HTR-8/SVneo (cell line): ENCODE measurements at regions not wholly inside any gene's neighbourhood (a gene's known extent, or its start where the extent isn't known, plus 50 kb on each side); places are given as distances from the start of the nearest gene placed in this dataset.

Source experiments
- DNase-seq: peaks from one replicate; pipeline ENCODE4 v3.0.0; 2011; ENCODE audit warnings: low spot score, mixed read lengths; ENCODE audit not compliant: insufficient read length
- FAIRE-seq: peaks from 2 replicates; lab custom pipeline; 2011; peaks lifted over from hg19 to GRCh38; lab: Jason Lieb, UNC

GRCh38 chr5:9876451-9876850 is 246.3 kb upstream of the TAS2R1 start:
- no peak for FAIRE-seq
- DNase-seq, result no peak

- no peak for FAIRE-seq
- DNase-seq, result peak; percentile 66
These were observed 239.6 kb upstream of the TAS2R1 start for GRCh38 chr5:9869616-9870288.

- no peak for DNase-seq
- no peak for FAIRE-seq
These were observed 235.4 kb upstream of the TAS2R1 start for GRCh38 chr5:9865574-9865973.

GRCh38 chr5:9864791-9865190 is 234.6 kb upstream of the TAS2R1 start:
- no peak for DNase-seq
- FAIRE-seq, result no peak

GRCh38 chr5:9863486-9863885 is 233.3 kb upstream of the TAS2R1 start:
- no peak for FAIRE-seq
- DNase-seq, result no peak

DNA sequence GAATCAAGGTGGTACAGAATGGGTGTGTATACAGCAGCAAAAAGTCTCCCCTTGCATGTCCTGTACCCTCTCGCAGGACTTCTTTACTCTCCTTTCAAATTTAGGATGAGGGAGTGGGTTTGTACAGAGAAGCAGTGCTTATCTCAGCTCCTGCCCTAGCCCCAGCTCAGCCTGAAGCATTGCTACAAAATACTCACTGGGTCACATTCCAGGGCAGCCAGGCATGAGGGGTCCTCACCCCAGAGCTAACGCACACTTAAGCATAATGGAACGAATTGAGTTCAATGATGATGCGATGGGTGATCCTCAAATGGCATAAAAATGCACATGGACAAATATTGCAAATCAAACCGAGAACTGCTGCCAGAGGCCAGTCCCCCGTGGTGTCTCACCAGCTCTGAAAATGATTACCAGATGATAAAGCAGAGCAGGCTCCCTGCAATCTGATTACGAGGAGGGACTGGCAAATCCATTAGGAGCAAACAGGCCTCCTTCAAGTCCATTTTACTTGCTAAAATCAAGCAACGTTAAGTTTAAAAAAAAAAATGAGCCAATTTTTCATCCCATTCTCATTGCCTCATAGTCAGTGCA is 231.6 kb upstream of the TAS2R1 start:
- FAIRE-seq (peak; percentile 82), DNase-seq (no peak)

- DNase-seq (no peak), FAIRE-seq (no peak)
These were observed 229.7 kb upstream of the TAS2R1 start for GRCh38 chr5:9859808-9860207.

DNA sequence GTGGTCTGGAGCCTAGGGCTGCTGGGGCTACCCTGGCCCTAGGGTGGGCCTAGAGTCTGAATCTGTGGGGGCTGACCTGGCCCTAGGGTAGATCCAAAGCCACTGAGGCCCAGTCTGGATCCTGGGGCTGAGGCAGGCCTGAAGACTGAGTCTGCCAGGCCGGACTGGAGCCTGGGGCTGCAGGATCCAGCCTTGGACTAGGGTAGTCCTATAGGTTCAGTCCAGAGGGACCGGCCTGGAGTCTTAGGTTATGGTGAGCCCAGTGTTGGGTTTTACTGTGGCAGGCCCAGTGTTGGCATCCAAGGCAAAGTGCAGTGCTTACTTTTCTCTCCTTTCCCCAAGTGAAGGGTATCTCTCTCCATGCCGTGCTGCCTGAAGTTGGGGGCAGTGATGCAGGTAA is 227.9 kb upstream of the TAS2R1 start:
- FAIRE-seq, result no peak
- DNase-seq, result no peak

GRCh38 chr5:9853309-9853708 is 223.2 kb upstream of the TAS2R1 start:
- FAIRE-seq (no peak), DNase-seq (no peak)

DNA sequence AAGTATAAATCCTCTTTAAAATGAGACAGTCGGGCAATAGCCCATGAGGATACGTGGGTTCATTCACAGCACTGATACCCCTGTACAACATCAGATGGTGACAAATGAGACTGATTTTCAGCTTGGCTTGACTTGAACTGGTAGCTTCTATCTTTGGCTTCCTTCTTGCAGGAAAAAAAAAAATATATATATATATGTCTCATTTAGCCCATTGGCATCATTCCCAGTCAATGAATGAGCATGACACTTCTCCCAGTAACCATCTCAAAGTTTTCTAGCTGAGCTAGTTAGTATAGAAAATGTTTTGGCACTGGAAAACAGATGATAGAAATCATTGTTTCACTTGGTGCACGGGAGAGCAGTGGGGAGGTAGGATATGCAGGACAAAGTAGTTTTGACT is 222.5 kb upstream of the TAS2R1 start:
- DNase-seq (no peak), FAIRE-seq (no peak)

DNA sequence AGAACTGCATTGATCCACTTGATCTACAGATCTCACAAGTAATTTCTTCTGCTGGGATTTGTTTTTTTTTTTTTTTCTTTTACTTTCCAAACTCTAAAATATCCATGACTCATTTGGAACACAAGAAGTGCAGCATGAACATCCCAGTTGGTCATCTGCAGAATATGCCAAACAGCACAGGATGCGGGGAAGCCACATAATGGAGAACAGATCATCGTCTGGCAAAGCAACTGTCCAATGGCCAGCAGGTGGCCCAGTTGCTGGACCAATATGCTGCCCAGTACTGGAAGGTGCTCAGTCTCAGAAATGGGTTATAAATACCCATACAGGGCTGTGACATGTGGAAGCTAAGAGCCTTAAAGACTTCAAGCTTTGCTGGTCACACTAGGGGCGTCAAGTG is 221.3 kb upstream of the TAS2R1 start:
- DNase-seq (peak; percentile 68), FAIRE-seq (no peak)

GRCh38 chr5:9850456-9850855 is 220.3 kb upstream of the TAS2R1 start:
- FAIRE-seq (no peak), DNase-seq (no peak)

- FAIRE-seq (peak; percentile 58), DNase-seq (no peak)
These were observed 217.5 kb upstream of the TAS2R1 start for GRCh38 chr5:9847631-9848030.

DNA sequence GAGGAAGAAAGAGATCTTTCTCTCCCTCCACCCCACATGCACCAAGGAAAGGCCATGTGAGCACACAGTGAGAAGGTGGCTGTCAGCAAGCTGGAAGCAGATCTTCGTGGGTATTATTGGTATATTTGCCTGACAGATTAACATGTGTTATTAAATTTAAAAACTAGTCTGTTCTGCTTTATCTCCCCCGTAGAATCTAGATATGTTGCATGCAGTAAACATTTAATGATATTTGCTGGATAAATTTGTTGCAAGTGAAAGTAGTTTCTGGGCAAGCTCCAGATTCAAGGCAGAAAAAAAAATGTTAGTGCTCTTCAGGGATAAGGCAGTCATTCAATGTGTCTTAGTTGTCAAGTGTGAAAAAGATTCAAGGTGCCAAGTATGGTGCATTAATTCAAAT is 215.0 kb upstream of the TAS2R1 start:
- FAIRE-seq, result no peak
- no peak for DNase-seq

GRCh38 chr5:9841516-9842170 is 211.5 kb upstream of the TAS2R1 start:
- no peak for DNase-seq
- peak; percentile 57 for FAIRE-seq

DNA sequence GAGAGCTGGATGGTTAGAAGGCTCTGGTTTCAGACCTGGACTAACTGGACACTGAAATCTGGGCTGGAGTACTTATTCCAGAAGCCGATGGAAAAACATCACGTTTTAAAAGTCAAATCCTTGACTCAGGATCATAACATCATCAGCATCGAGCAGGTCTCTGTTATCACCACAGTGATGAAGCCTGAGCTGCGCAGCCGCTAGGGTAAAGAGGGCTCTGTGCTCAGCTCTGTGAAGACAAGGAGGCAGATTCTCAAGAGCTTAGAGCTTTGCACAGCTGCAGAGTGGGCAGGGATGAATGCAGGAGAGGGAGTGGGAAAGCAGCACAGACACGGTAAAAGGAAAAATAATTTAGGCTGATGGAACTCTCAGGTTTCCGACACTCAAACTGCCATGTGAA is 208.8 kb upstream of the TAS2R1 start:
- DNase-seq (no peak), FAIRE-seq (no peak)

DNA sequence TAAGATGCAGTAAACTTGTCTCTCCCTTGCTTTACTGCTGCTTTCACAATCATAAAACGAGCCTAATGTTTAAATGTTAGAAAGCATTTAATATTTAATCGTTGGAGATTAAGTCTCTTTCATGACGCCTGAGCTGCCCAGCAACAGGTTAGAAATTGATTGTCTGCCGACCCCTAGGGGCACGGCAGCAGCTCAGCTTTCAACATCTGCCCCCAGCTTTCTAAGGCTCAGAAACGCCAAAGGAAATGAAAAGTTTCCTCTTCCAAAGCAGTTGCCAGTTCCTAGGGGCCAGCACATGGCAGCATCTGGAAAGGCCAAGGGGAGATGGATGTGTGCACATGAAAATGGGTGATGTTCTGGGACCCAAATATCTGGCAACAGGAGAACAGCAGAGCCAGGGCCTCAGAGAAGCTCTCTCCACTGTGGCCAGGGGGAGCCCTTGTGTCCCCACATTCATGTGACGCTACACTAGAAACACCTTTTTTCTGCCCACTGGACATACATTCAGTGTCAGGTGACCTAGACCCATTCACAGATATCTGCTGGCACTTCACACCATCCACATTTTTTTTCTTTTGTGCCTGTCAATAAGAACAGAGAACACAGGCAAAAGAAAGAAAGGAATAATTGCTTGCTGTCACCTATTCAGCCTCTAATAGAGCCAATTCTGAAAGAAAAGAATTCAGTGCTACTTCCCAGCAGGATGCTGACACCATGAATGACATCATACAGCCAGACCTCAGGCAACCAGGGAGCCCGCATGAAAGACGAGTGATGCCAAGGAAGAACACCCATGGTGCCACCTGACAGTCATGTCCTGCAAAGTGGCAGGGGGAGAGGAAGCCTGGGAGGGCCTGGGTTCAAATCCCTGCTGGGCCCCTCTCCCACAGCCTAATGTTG is 205.0 kb upstream of the TAS2R1 start:
- FAIRE-seq (no peak), DNase-seq (no peak)

DNA sequence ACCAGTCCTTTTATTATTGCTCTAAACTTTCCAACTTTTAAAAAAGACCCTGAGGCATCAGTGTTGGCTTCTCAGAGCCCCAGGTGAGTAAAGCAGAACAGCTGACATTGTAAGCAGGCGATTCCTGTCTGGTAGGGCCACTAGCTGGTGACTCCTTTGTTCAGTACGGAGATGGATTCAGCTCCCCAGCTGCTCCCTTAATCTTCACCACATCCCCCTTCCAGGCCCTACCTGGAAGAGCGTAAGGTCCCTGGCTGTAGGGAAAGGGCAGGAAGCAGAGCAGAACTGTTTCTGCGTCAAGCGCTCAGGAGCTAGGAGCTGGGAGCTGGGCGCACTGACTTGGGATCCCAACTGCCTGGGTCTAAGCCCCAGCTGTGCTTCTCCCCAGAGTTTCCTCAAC is 203.7 kb upstream of the TAS2R1 start:
- no peak for FAIRE-seq
- no peak for DNase-seq

DNA sequence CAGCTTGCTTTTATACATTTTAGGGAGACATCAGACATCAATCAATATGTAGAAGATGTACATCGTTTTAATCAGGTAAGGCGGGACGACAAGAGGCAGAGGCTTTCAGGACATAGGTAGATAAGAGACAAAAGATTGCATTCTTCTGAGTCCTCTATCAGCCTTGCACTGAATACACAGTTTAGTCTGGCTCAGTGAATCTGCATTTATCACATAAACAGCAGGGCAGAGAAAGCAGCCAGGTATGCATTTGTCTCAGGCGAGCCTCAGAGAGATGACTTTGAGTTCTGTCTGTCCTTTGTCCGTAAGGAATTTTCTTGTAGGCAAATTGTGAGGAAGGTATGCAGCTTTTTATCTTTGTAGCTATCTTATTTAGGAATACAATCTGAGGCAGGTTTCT is 202.8 kb upstream of the TAS2R1 start:
- FAIRE-seq, result peak; percentile 26

GRCh38 chr5:9831823-9832222 is 201.7 kb upstream of the TAS2R1 start:
- DNase-seq (no peak), FAIRE-seq (no peak)

More for the DNA sequence above, 202.8 kb upstream of the TAS2R1 start:
- no peak for DNase-seq

GRCh38 chr5:9830184-9830583 is 200.0 kb upstream of the TAS2R1 start:
- DNase-seq, result no peak
- no peak for FAIRE-seq
